Cortex of kidney (tissue), 1 donor: ENCODE measurements at regions not wholly inside any gene's neighbourhood (a gene's known extent, or its start where the extent isn't known, plus 50 kb on each side); places are given as distances from the start of the nearest gene placed in this dataset.

Source experiments
- DNase-seq: peaks from one replicate; lab custom pipeline; 2025; lab: John Stamatoyannopoulos, UW

GRCh38 chr21:38885909-38886308, 80.2 kb downstream of the ETS2 start:
- no peak for DNase-seq

GRCh38 chr21:38884440-38884839, 78.7 kb downstream of the ETS2 start:
- DNase-seq: no peak

GRCh38 chr21:38883142-38883541, 77.4 kb downstream of the ETS2 start:
- DNase-seq: no peak

GRCh38 chr21:38881131-38881530, 75.4 kb downstream of the ETS2 start:
- DNase-seq: no peak

- no peak for DNase-seq
These were observed 74.8 kb downstream of the ETS2 start for GRCh38 chr21:38880577-38880966.

GRCh38 chr21:38879912-38880576, 74.3 kb downstream of the ETS2 start:
- no peak for DNase-seq

GRCh38 chr21:38878379-38879179, 72.8 kb downstream of the ETS2 start:
- no peak for DNase-seq

- DNase-seq: no peak
These were observed 70.2 kb downstream of the ETS2 start for GRCh38 chr21:38875694-38876492.
